Endothelial cell of umbilical vein (primary cell): ENCODE measurements at regions not wholly inside any gene's neighbourhood (a gene's known extent, or its start where the extent isn't known, plus 50 kb on each side); places are given as distances from the start of the nearest gene placed in this dataset.

Experiments
- BruUV-seq: library from RNA; stranded (reverse); fragments of 400-500 nt; replicated peaks from 2 replicates; lab custom pipeline; 2021; lab: Mats Ljungman, UMichigan
- CTCF ChIA-PET: fragments of 300-600, 350-600 bp; sonication (Branson Sonifier 250); formaldehyde crosslinking; loops from one replicate; lab custom pipeline; 2021; ENCODE audit warnings: antibody characterized with exemption, inconsistent platforms; lab: Charles Lee
- POLR2A ChIA-PET: fragments of 300-600, 350-600 bp; sonication (Branson Sonifier 250); formaldehyde crosslinking; loops from one replicate; lab custom pipeline; 2021; ENCODE audit warnings: antibody characterized with exemption, inconsistent platforms; lab: Charles Lee
- DNase-seq: peaks from one replicate; pipeline ENCODE4 v3.0.0-alpha.2; 2011; ENCODE audit warnings: low read depth, low spot score
- FAIRE-seq: peaks from 2 replicates; lab custom pipeline; 2011; peaks lifted over from hg19 to GRCh38; lab: Jason Lieb, UNC
- H2AFZ ChIP-seq: 2 replicates; pipeline ENCODE4 v1.6.0; 2012; ENCODE audit warnings: low read depth, low read length, control low read depth, inconsistent platforms
- H3K27ac ChIP-seq: 2 replicates; pipeline ENCODE4 v1.5.1; 2011; ENCODE audit warnings: low read depth, mild to moderate bottlenecking, control low read depth, low read length, moderate library complexity; ENCODE audit not compliant: insufficient read depth
- H3K27me3 ChIP-seq, 2 experiments: 2 replicates each; pipeline versions ENCODE4 v1.6.0 to v1.6.1; 2011; ENCODE audit warnings: low read length in 2 of 2, mixed read lengths in 1 of 2; ENCODE audit not compliant: control insufficient read depth in 2 of 2, insufficient read depth in 2 of 2
- H3K36me3 ChIP-seq, 2 experiments: 2 replicates in 1 of 2; 3 replicates in 1 of 2; pipeline ENCODE4 v1.5.1; 2011; ENCODE audit warnings: low read length in 2 of 2, mild to moderate bottlenecking in 1 of 2, moderate library complexity in 1 of 2; ENCODE audit not compliant: control insufficient read depth in 2 of 2, insufficient read depth in 2 of 2; ENCODE audit errors: extremely low read depth in 1 of 2
- H3K4me1 ChIP-seq: 3 replicates; pipeline ENCODE4 v1.5.1; 2011; ENCODE audit warnings: mild to moderate bottlenecking, low read length; ENCODE audit not compliant: control insufficient read depth, insufficient read depth; ENCODE audit errors: extremely low read depth
- H3K4me2 ChIP-seq: 2 replicates; pipeline ENCODE4 v1.6.1; 2011; ENCODE audit warnings: low read length, control low read depth, mixed read lengths; ENCODE audit not compliant: insufficient read depth
- H3K4me3 ChIP-seq, 3 experiments: fragments of 200-600 bp in 1 of 3; sonication (generic), shearing (Covaris generic) in 1 of 3; replicated peaks in 1 of 3; 2 replicates each; pipeline ENCODE4 v1.5.1; 2011 to 2016; ENCODE audit warnings: control low read depth in 3 of 3, low read length in 3 of 3, mild to moderate bottlenecking in 2 of 3, inconsistent platforms in 1 of 3, low read depth in 1 of 3, moderate library complexity in 1 of 3; ENCODE audit not compliant: insufficient read depth in 1 of 3
- H3K79me2 ChIP-seq: 2 replicates; pipeline ENCODE4 v1.6.0; 2012; ENCODE audit warnings: low read length, inconsistent platforms; ENCODE audit not compliant: control insufficient read depth, insufficient read depth
- H3K9ac ChIP-seq: replicated peaks from 2 replicates; pipeline ENCODE3; 2011; ENCODE audit warnings: low read length, control low read depth; ENCODE audit not compliant: insufficient read depth; ENCODE audit errors: extremely low read depth
- H3K9me1 ChIP-seq: replicated peaks from 3 replicates; pipeline ENCODE4 v1.6.0; 2011; ENCODE audit warnings: mild to moderate bottlenecking, low read length; ENCODE audit not compliant: control insufficient read depth, insufficient read depth; ENCODE audit errors: extremely low read depth
- H3K9me3 ChIP-seq: replicated peaks from 2 replicates; pipeline ENCODE4 v1.5.1; 2012; ENCODE audit warnings: low read length, inconsistent platforms; ENCODE audit not compliant: control insufficient read depth, insufficient read depth
- H4K20me1 ChIP-seq: replicated peaks from 2 replicates; pipeline ENCODE3; 2011; ENCODE audit warnings: mild to moderate bottlenecking, low read length; ENCODE audit not compliant: control insufficient read depth, insufficient read depth; ENCODE audit errors: extremely low read depth
- CTCF ChIP-seq, 2 donors: IDR thresholded peaks; 1 replicate in 1 of 2; 2 replicates in 1 of 2; pipeline ENCODE4 v1.5.1; 2011; ENCODE audit warnings: low read length in 2 of 2, mild to moderate bottlenecking in 2 of 2, moderate library complexity in 2 of 2, control low read depth in 1 of 2, inconsistent platforms in 1 of 2, low read depth in 1 of 2; ENCODE audit not compliant: insufficient read depth in 1 of 2; ENCODE audit errors: extremely low read depth in 1 of 2
- EZH2 ChIP-seq: IDR thresholded peaks from 2 replicates; pipeline ENCODE4 v1.6.1; 2012; ENCODE audit warnings: borderline replicate concordance, low read depth, mild to moderate bottlenecking, moderate library complexity, low read length, inconsistent platforms; ENCODE audit not compliant: severe bottlenecking
- FOS ChIP-seq: IDR thresholded peaks from 2 replicates; pipeline ENCODE4 v1.6.1; 2011; ENCODE audit warnings: mild to moderate bottlenecking, low read length, moderate library complexity, borderline replicate concordance; ENCODE audit not compliant: insufficient read depth
- JUN ChIP-seq: IDR thresholded peaks from 2 replicates; pipeline ENCODE4 v1.6.1; 2011; ENCODE audit warnings: borderline replicate concordance, low read depth; ENCODE audit not compliant: insufficient read length, insufficient read depth
- MYC ChIP-seq: IDR thresholded peaks from one replicate; pipeline ENCODE4 v1.6.1; 2011; ENCODE audit warnings: mild to moderate bottlenecking, low read depth, low read length
- POLR2A ChIP-seq: IDR thresholded peaks from 2 replicates; pipeline ENCODE4 v1.6.1; 2012; ENCODE audit warnings: low read depth, mild to moderate bottlenecking, control low read depth, low read length
- POLR2AphosphoS5 ChIP-seq: IDR thresholded peaks from 2 replicates; pipeline ENCODE4 v1.6.1; 2012; ENCODE audit warnings: low read depth, mild to moderate bottlenecking, control low read depth, low read length, moderate library complexity; ENCODE audit not compliant: insufficient read depth
- dilution Hi-C: fragments of 300-500 bp; cut with MboI; formaldehyde crosslinking; loops from one replicate; pipeline ENCODE4 v1.15.0; 2019; ENCODE audit warnings: low sequenced_read_pairs; ENCODE audit not compliant: extremely low pct_ligation_motif_present
- intact Hi-C: fragments of 100-400 bp; cut with micrococcal nuclease; formaldehyde crosslinking; loops from one replicate; pipeline ENCODE4 v1.10.0; 2022

DNA sequence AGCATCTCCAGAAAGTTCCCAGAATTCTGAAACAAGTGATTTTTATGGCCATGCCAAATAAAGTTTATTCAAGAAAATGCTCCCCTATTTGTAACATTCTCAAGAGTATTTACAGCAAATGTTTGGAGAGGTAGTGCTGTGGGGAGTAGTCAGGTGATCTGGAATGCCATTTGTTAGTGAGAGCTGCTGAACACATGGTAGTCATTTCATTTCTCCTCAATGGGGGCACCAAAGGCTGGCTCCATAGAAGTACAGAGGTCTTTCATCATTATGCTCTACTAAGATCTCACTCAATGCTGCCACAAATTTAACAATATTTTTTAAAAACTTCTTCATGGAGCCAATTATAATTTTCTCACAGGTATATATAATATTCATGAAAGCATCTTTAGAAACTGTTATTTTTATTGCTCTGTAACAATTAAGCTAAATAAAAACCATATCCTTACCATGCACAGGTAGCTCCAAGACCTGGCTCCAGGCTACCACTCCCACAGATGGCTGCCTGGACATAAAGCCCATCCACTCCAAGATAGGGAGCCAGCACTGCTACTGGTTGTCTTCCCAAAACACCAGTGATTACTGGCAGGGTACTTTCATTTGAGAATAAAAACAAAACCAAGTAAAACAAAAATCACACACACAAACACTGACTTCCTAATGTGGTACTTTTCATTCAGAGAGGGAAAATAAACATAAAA, 200.8 kb downstream of the PLK2 start:
- dilution Hi-C loops (no loop called here), intact Hi-C loops (loop anchor here (2.0 kb wide), 1 partner anchor 18 kb away; no protein-coding TSS in a partner anchor)
- FAIRE-seq (no peak), DNase-seq (no peak)
- H3K27ac ChIP-seq, result peak overlapping the region; percentile 91
- no peaks in the 10 kb centered on the region for H3K9me1 ChIP-seq
- H3K9ac ChIP-seq, result peak overlapping the region; percentile 70
- peak overlapping the region in 1 of 3 experiments; percentile 20 for H3K4me3 ChIP-seq
- ChIA-PET POLR2A (interaction anchor here (0.9 to 1.5 kb wide), 5 partner anchors 15 to 480 kb away, joined by 3 to 8 read pairs (median 3); partner anchors contain the start of gene PLK2), CTCF (interaction anchor here (0.8 to 2.1 kb wide), 16 partner anchors 14 to 760 kb away, joined by 3 to 17 read pairs (median 4); partner anchors contain the start of gene PLK2)
- H2AFZ ChIP-seq, result no peak overlapping the region
- BruUV-seq, result TSS peak; percentile 92
- no peaks in the 10 kb centered on the region for H3K27me3 ChIP-seq
- TF ChIP-seq POLR2AphosphoS5, result no peak
- no peak for TF ChIP-seq POLR2A
- TF ChIP-seq MYC, result no peak
- no peak for TF ChIP-seq JUN
- TF ChIP-seq FOS, result no peak
- no peak for TF ChIP-seq CTCF (IDR thresholded peaks at IDR 0.05; ENCODE audit: extremely low read depth in 1 of 2, insufficient read depth in 1 of 2, low read depth in 1 of 2, low read length in 2 of 2)
- no peak for TF ChIP-seq EZH2
- peak overlapping the region; percentile 81 for H3K4me2 ChIP-seq
- H3K9me3 ChIP-seq, result no peaks in the 10 kb centered on the region
- no peaks in the 10 kb centered on the region for H3K36me3 ChIP-seq
- H4K20me1 ChIP-seq, result no peaks in the 10 kb centered on the region
- H3K4me1 ChIP-seq, result peaks cover 26% of the 10 kb centered on the region
- no peaks in the 10 kb centered on the region for H3K79me2 ChIP-seq
